GM21717 (cell line): ENCODE measurements at regions not wholly inside any gene's neighbourhood (a gene's known extent, or its start where the extent isn't known, plus 50 kb on each side); places are given as distances from the start of the nearest gene placed in this dataset.

Source experiments
- ATAC-seq: cut with Tn5 transposase; IDR thresholded peaks from one replicate; pipeline ENCODE4 v1.9.1; 2021; ENCODE audit warnings: mild to moderate bottlenecking, moderate library complexity; ENCODE audit not compliant: unreplicated experiment

GRCh38 chr2:120933693-120934573 is 198.3 kb downstream of the GLI2 start:
- ATAC-seq: no peak

GRCh38 chr2:120934574-120935338 is 199.1 kb downstream of the GLI2 start:
- ATAC-seq: no peak

- ATAC-seq: no peak
Measured at GRCh38 chr2:120935339-120936313, 200.0 kb downstream of the GLI2 start.

- ATAC-seq: no peak
Measured at GRCh38 chr2:120936476-120937334, 201.0 kb downstream of the GLI2 start.

GRCh38 chr2:120937686-120938044 is 202.0 kb downstream of the GLI2 start:
- ATAC-seq: no peak

- no peak for ATAC-seq
Measured at GRCh38 chr2:120938045-120938771, 202.5 kb downstream of the GLI2 start.

- ATAC-seq: no peak
Measured at GRCh38 chr2:120939595-120940318, 204.1 kb downstream of the GLI2 start.

- no peak for ATAC-seq
Measured at GRCh38 chr2:120940319-120940696, 204.6 kb downstream of the GLI2 start.

- no peak for ATAC-seq
Measured at GRCh38 chr2:120940726-120941256, 205.1 kb downstream of the GLI2 start.

- ATAC-seq: no peak
Measured at GRCh38 chr2:120941571-120942120, 206.0 kb downstream of the GLI2 start.

GRCh38 chr2:120942658-120943057 is 207.0 kb downstream of the GLI2 start:
- ATAC-seq: no peak

GRCh38 chr2:120943403-120944034 is 207.9 kb downstream of the GLI2 start:
- ATAC-seq: no peak

GRCh38 chr2:120944575-120944974 is 208.9 kb downstream of the GLI2 start:
- no peak for ATAC-seq

GRCh38 chr2:120945091-120945490 is 209.4 kb downstream of the GLI2 start:
- ATAC-seq: no peak

GRCh38 chr2:120945832-120946499 is 210.3 kb downstream of the GLI2 start:
- ATAC-seq: no peak

- ATAC-seq: no peak
Measured at GRCh38 chr2:120947327-120947726, 211.7 kb downstream of the GLI2 start.

GRCh38 chr2:120947982-120948661 is 212.5 kb downstream of the GLI2 start:
- ATAC-seq: no peak
